Fibroblast of lung (primary cell): ENCODE measurements at regions not wholly inside any gene's neighbourhood (a gene's known extent, or its start where the extent isn't known, plus 50 kb on each side); places are given as distances from the start of the nearest gene placed in this dataset.

ENCODE experiments used
- DNase-seq, 2 donors: peaks; one replicate each; pipeline versions ENCODE4 v3.0.0 to v3.0.0-alpha.2; 2010; ENCODE audit warnings: low read depth in 2 of 2
- H2AFZ ChIP-seq: 2 replicates; pipeline ENCODE4 v1.5.1; 2012; ENCODE audit warnings: low read length, control low read depth, inconsistent platforms
- H3K27ac ChIP-seq: 2 replicates; pipeline ENCODE4 v1.5.1; 2011; ENCODE audit warnings: low read length, control low read depth; ENCODE audit not compliant: insufficient read depth
- H3K27me3 ChIP-seq: 2 replicates; pipeline ENCODE4 v1.5.1; 2011; ENCODE audit warnings: mild to moderate bottlenecking, low read length; ENCODE audit not compliant: control insufficient read depth, insufficient read depth
- H3K36me3 ChIP-seq: 2 replicates; pipeline ENCODE4 v1.5.1; 2011; ENCODE audit warnings: low read length; ENCODE audit not compliant: control insufficient read depth, insufficient read depth
- H3K4me1 ChIP-seq: 2 replicates; pipeline ENCODE4 v1.5.1; 2011; ENCODE audit warnings: low read length; ENCODE audit not compliant: control insufficient read depth, insufficient read depth; ENCODE audit errors: extremely low read depth
- H3K4me2 ChIP-seq: 2 replicates; pipeline ENCODE4 v1.5.1; 2011; ENCODE audit warnings: low read length, control low read depth; ENCODE audit not compliant: insufficient read depth; ENCODE audit errors: extremely low read depth
- H3K4me3 ChIP-seq, 4 experiments: fragments of 200-600 bp in 1 of 4; sonication (generic) in 1 of 4; replicated peaks in 1 of 4; 2 replicates each; pipeline ENCODE4 v1.5.1; 2011 to 2016; ENCODE audit warnings: low read length in 4 of 4, low read depth in 3 of 4, mild to moderate bottlenecking in 3 of 4, control low read depth in 2 of 4, inconsistent platforms in 1 of 4, mixed read lengths in 1 of 4; ENCODE audit not compliant: insufficient read depth in 1 of 4; ENCODE audit errors: control extremely low read depth in 1 of 4
- H3K79me2 ChIP-seq: 2 replicates; pipeline ENCODE4 v1.5.1; 2012; ENCODE audit warnings: mild to moderate bottlenecking, low read length, inconsistent platforms; ENCODE audit not compliant: control insufficient read depth, insufficient read depth
- H3K9ac ChIP-seq: 2 replicates; pipeline ENCODE4 v1.5.1; 2011; ENCODE audit warnings: mild to moderate bottlenecking, low read length, control low read depth; ENCODE audit not compliant: insufficient read depth
- H3K9me3 ChIP-seq: 2 replicates; pipeline ENCODE4 v1.5.1; 2012; ENCODE audit warnings: low read depth, low read length; ENCODE audit not compliant: control insufficient read depth, insufficient read depth
- H4K20me1 ChIP-seq: 2 replicates; pipeline ENCODE4 v1.5.1; 2011; ENCODE audit warnings: low read length; ENCODE audit not compliant: control insufficient read depth, insufficient read depth; ENCODE audit errors: extremely low read depth
- CTCF ChIP-seq, 2 donors: IDR thresholded peaks in 1 of 2; conservative IDR thresholded peaks in 1 of 2; 1 replicate in 1 of 2; 2 replicates in 1 of 2; pipeline ENCODE4 v1.5.1; 2011 to 2012; ENCODE audit warnings: low read length in 2 of 2, control low read depth in 1 of 2, inconsistent platforms in 1 of 2, low read depth in 1 of 2, mild to moderate bottlenecking in 1 of 2
- EZH2 ChIP-seq: IDR thresholded peaks from 2 replicates; pipeline ENCODE4 v1.5.1; 2012; ENCODE audit warnings: low read length, control low read depth, mild to moderate bottlenecking; ENCODE audit errors: missing control alignments

- no peak overlapping the region for H3K9ac ChIP-seq
- H3K4me2 ChIP-seq, result no peak overlapping the region
- H3K27me3 ChIP-seq, result no peaks in the 10 kb centered on the region
- H2AFZ ChIP-seq, result no peak overlapping the region
- H4K20me1 ChIP-seq, result no peaks in the 10 kb centered on the region
- DNase-seq, result no peak
- H3K4me3 ChIP-seq, result no peak overlapping the region
- TF ChIP-seq CTCF (conservative IDR thresholded peaks at IDR 0.05 in 1 of 2, IDR thresholded peaks at IDR 0.05 in 1 of 2; ENCODE audit: low read depth in 1 of 2, low read length in 2 of 2) (no peak), EZH2 (no peak)
- no peaks in the 10 kb centered on the region for H3K36me3 ChIP-seq
- no peaks in the 10 kb centered on the region for H3K9me3 ChIP-seq
- H3K27ac ChIP-seq, result no peak overlapping the region
- no peaks in the 10 kb centered on the region for H3K4me1 ChIP-seq
- no peaks in the 10 kb centered on the region for H3K79me2 ChIP-seq
Observed at GRCh38 chr16:85344502-85345128, 232.3 kb upstream of the CIBAR2 start.

- no peak overlapping the region for H3K9ac ChIP-seq
- no peaks in the 10 kb centered on the region for H3K36me3 ChIP-seq
- H3K4me1 ChIP-seq, result no peaks in the 10 kb centered on the region
- no peak overlapping the region for H3K27ac ChIP-seq
- H3K4me3 ChIP-seq, result no peak overlapping the region
- H3K27me3 ChIP-seq, result no peaks in the 10 kb centered on the region
- H2AFZ ChIP-seq, result no peak overlapping the region
- no peak for DNase-seq
- no peak overlapping the region for H3K4me2 ChIP-seq
- no peaks in the 10 kb centered on the region for H3K79me2 ChIP-seq
- H3K9me3 ChIP-seq, result no peaks in the 10 kb centered on the region
- no peaks in the 10 kb centered on the region for H4K20me1 ChIP-seq
- TF ChIP-seq EZH2 (no peak), CTCF (conservative IDR thresholded peaks at IDR 0.05 in 1 of 2, IDR thresholded peaks at IDR 0.05 in 1 of 2; ENCODE audit: low read depth in 1 of 2, low read length in 2 of 2) (no peak)
Observed at GRCh38 chr16:85345129-85345639, 232.9 kb upstream of the CIBAR2 start.

GRCh38 chr16:85346404-85347212 lies 234.3 kb upstream of the CIBAR2 start:
- Histone ChIP-seq H3K4me2 (no peak overlapping the region), H3K4me1 (peaks cover 6% of the 10 kb centered on the region), H3K9me3 (no peaks in the 10 kb centered on the region), H3K79me2 (no peaks in the 10 kb centered on the region), H3K36me3 (no peaks in the 10 kb centered on the region), H3K9ac (no peak overlapping the region), H3K4me3 (no peak overlapping the region), H4K20me1 (no peaks in the 10 kb centered on the region), H2AFZ (no peak overlapping the region), H3K27ac (no peak overlapping the region), H3K27me3 (no peaks in the 10 kb centered on the region)
- no peak for DNase-seq
- TF ChIP-seq CTCF (conservative IDR thresholded peaks at IDR 0.05 in 1 of 2, IDR thresholded peaks at IDR 0.05 in 1 of 2; ENCODE audit: low read depth in 1 of 2, low read length in 2 of 2) (no peak), EZH2 (no peak)
